ENCODE measurements at regions not wholly inside any gene's neighbourhood (a gene's known extent, or its start where the extent isn't known, plus 50 kb on each side); places are given as distances from the start of the nearest gene placed in this dataset.
"Not testable (repeated sequence)": the region's sequence is repeated elsewhere in the genome, so short reads cannot be mapped to it uniquely, and the experiment has no call there.

- no peak for DNase-seq (ENCODE audit: low spot score)
Observed at GRCh38 chr13:88235441-88235840, 564.3 kb downstream of the SLITRK5 start.

GRCh38 chr13:88246239-88246638, 575.1 kb downstream of the SLITRK5 start:
- DNase-seq (ENCODE audit: low spot score) = no peak

- DNase-seq (ENCODE audit: low spot score) = no peak
Observed at GRCh38 chr13:88248393-88248792, 577.2 kb downstream of the SLITRK5 start.

- DNase-seq (ENCODE audit: low spot score) = no peak
Observed at GRCh38 chr13:88257706-88258105, 586.5 kb downstream of the SLITRK5 start.

GRCh38 chr13:88263808-88264207, 592.6 kb downstream of the SLITRK5 start:
- DNase-seq (ENCODE audit: low spot score) = no peak

- DNase-seq (ENCODE audit: low spot score) = no peak
Observed at GRCh38 chr13:88281841-88282240, 610.7 kb downstream of the SLITRK5 start.

GRCh38 chr13:88285329-88285728, 614.2 kb downstream of the SLITRK5 start:
- no peak for DNase-seq (ENCODE audit: low spot score)

- DNase-seq (ENCODE audit: low spot score) = no peak
Observed at GRCh38 chr13:88288326-88288725, 617.2 kb downstream of the SLITRK5 start.

- not testable (repeated sequence) for DNase-seq (ENCODE audit: low spot score)
Observed at GRCh38 chr13:88291731-88292130, 620.6 kb downstream of the SLITRK5 start.

GRCh38 chr13:88294368-88294767, 623.2 kb downstream of the SLITRK5 start:
- DNase-seq (ENCODE audit: low spot score) = no peak

GRCh38 chr13:88303157-88303556, 632.0 kb downstream of the SLITRK5 start:
- DNase-seq (ENCODE audit: low spot score) = no peak

GRCh38 chr13:88303605-88304004, 632.4 kb downstream of the SLITRK5 start:
- DNase-seq (ENCODE audit: low spot score) = no peak

GRCh38 chr13:88314496-88314895, 643.3 kb downstream of the SLITRK5 start:
- DNase-seq (ENCODE audit: low spot score) = no peak

- no peak for DNase-seq (ENCODE audit: low spot score)
Observed at GRCh38 chr13:88329066-88329465, 657.9 kb downstream of the SLITRK5 start.

GRCh38 chr13:88339271-88339741, 668.1 kb downstream of the SLITRK5 start:
- no peak for DNase-seq (ENCODE audit: low spot score)

- no peak for DNase-seq (ENCODE audit: low spot score)
Observed at GRCh38 chr13:88345171-88345847, 674.1 kb downstream of the SLITRK5 start.

GRCh38 chr13:88360761-88361160, 689.6 kb downstream of the SLITRK5 start:
- no peak for DNase-seq (ENCODE audit: low spot score)

- DNase-seq (ENCODE audit: low spot score) = no peak
Observed at GRCh38 chr13:88369866-88370265, 698.7 kb downstream of the SLITRK5 start.

- no peak for DNase-seq (ENCODE audit: low spot score)
Observed at GRCh38 chr13:88376760-88377388, 705.7 kb downstream of the SLITRK5 start.

- no peak for DNase-seq (ENCODE audit: low spot score)
Observed at GRCh38 chr13:88377852-88378251, 706.7 kb downstream of the SLITRK5 start.

- no peak for DNase-seq (ENCODE audit: low spot score)
Observed at GRCh38 chr13:88384542-88384941, 713.4 kb downstream of the SLITRK5 start.

GRCh38 chr13:88395804-88396203, 724.6 kb downstream of the SLITRK5 start:
- no peak for DNase-seq (ENCODE audit: low spot score)

GRCh38 chr13:88411696-88412095, 740.5 kb downstream of the SLITRK5 start:
- DNase-seq (ENCODE audit: low spot score) = no peak

GRCh38 chr13:88417801-88418200, 746.6 kb downstream of the SLITRK5 start:
- no peak for DNase-seq (ENCODE audit: low spot score)

All from ecto neural progenitor cell (in vitro differentiated cells).